SH-SY5Y (cell line): ENCODE measurements at regions not wholly inside any gene's neighbourhood (a gene's known extent, or its start where the extent isn't known, plus 50 kb on each side); places are given as distances from the start of the nearest gene placed in this dataset.

Experiments
- GATA2 ChIP-seq: IDR thresholded peaks from 2 replicates; pipeline ENCODE4 v1.6.1; 2011; ENCODE audit warnings: mild to moderate bottlenecking, low read depth, low read length
- GATA3 ChIP-seq: IDR thresholded peaks from 2 replicates; pipeline ENCODE4 v1.6.1; 2011; ENCODE audit warnings: low read depth, mild to moderate bottlenecking, low read length, moderate library complexity

DNA sequence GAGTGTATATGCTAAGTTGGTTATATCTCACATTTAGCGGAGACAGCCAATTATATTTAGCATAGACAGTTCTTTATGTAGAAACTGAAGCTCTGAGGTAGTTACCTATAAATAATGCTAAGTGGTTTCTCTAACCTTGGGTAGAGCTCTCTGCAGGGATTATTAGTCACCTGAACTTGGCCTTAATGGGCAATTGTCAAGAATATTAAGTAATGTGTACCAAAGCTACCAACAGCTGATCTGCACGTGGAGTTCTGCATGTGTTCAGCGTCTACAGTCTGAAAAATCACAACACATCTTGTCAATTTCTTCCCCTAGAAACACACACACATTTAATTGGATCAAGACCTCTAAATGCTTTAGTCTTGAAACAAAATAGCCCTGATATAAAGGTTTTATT is 740.6 kb upstream of the FAM241A start:
- TF ChIP-seq GATA3, result no peak
- no peak for TF ChIP-seq GATA2
